ENCODE measurements at regions not wholly inside any gene's neighbourhood (a gene's known extent, or its start where the extent isn't known, plus 50 kb on each side); places are given as distances from the start of the nearest gene placed in this dataset.

DNA sequence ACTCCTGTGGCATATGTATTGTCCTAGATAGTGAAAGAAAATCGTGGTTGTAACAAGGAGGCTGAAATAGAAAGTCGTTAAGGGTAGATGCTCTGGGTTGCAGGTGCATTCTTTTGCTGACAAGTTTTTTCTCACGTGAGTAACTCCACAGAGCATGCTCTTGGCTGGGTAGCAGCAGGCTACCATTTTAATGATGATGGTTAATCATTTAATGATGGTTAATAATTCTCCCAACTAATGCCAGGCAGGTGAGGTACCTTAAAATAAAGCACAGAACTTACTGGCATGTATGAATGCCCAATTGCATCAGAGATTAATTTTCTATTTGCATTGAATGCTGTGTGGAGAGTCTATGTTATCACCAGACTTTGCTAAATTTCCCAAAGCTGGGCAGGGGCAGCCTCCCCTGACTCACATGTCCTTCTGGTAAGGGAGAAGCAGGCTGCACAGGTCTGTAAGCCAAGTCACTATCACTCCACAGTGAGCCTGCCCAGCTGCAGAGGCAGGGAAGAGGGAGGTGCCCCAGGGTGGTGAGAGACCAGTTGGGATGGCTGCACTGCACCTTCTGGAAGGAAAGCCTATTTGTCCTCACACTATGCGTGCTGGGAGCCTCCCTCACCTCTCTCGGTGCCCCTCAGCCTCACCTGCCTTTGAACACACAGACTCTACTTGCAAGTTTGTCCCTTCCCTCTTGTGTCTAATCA is 287.0 kb upstream of the IGFBP3 start:
- POLR2A ChIA-PET = no interaction called here
- TF ChIP-seq, protein P1, sequence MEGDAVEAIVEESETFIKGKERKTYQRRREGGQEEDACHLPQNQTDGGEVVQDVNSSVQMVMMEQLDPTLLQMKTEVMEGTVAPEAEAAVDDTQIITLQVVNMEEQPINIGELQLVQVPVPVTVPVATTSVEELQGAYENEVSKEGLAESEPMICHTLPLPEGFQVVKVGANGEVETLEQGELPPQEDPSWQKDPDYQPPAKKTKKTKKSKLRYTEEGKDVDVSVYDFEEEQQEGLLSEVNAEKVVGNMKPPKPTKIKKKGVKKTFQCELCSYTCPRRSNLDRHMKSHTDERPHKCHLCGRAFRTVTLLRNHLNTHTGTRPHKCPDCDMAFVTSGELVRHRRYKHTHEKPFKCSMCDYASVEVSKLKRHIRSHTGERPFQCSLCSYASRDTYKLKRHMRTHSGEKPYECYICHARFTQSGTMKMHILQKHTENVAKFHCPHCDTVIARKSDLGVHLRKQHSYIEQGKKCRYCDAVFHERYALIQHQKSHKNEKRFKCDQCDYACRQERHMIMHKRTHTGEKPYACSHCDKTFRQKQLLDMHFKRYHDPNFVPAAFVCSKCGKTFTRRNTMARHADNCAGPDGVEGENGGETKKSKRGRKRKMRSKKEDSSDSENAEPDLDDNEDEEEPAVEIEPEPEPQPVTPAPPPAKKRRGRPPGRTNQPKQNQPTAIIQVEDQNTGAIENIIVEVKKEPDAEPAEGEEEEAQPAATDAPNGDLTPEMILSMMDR (IDR thresholded peaks at IDR 0.05; ENCODE audit: insufficient read depth, low read length, missing control alignments) = no peak
- CTCF ChIA-PET = no interaction called here
- no peak for DNase-seq (ENCODE audit: low read depth, low spot score)
- H3K4me3 ChIP-seq (ENCODE audit: low read depth, low read length) = no peak overlapping the region

DNA sequence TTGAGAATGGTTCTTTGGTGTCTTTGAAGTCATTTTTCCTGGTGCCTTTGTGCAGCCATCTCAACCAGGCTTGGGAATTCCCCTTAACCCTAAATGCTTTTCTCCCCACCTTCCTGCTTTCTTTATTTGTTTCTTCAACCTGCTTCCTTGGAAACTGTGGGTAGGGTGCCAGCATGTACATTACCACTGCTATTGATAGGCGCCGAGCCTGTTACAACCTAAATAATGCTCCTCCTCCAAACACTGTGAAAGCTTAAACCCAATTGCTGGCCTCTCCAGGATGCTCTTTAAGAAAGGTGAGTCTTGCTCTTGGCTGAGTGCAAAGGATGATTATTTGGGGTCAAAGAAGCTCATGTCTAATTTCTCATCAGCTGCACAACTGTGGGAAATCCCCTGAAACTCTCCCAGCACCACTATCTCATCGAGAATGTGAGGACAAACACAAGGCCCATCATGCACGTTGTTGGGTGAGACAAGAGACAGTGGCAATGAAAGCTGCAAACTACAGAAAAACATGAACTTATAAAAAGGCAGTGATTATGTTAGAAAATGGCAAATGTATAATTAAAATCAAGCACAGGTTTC is 285.5 kb upstream of the IGFBP3 start:
- ChIA-PET POLR2A (no interaction called here), CTCF (interaction anchor here (1.4 kb wide), 1 partner anchor 284 kb away, joined by 4 read pairs; no protein-coding TSS in a partner anchor)
- TF ChIP-seq, protein P1 (IDR thresholded peaks at IDR 0.05; ENCODE audit: insufficient read depth, low read length, missing control alignments) = no peak
- H3K4me3 ChIP-seq (ENCODE audit: low read depth, low read length) = no peak overlapping the region
- DNase-seq (ENCODE audit: low read depth, low spot score) = no peak

DNA sequence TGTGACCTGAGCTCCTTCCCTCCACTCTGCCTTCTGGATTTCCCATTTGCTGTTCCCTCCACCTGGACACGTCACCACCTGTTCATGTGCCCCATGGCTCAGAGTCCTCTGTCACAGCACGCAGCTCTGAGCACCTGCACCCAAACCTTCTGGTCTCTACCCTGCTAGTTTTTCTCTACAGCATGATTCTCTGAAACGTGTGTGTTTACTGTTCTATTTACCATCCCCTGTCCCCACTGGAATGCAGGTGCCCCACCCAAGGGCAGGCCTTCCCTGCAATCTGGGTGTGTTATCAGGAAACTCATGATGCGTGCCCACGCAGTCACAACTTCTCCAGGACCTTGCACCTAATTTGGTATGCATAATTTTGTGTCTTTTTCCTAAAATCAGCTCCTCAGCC is 284.4 kb upstream of the IGFBP3 start:
- TF ChIP-seq, protein P1 (IDR thresholded peaks at IDR 0.05; ENCODE audit: insufficient read depth, low read length, missing control alignments) = no peak
- ChIA-PET POLR2A (no interaction called here), CTCF (interaction anchor here (1.4 kb wide), 1 partner anchor 283 kb away, joined by 4 read pairs; no protein-coding TSS in a partner anchor)
- no peak for DNase-seq (ENCODE audit: low read depth, low spot score)
- no peak overlapping the region for H3K4me3 ChIP-seq (ENCODE audit: low read depth, low read length)

DNA sequence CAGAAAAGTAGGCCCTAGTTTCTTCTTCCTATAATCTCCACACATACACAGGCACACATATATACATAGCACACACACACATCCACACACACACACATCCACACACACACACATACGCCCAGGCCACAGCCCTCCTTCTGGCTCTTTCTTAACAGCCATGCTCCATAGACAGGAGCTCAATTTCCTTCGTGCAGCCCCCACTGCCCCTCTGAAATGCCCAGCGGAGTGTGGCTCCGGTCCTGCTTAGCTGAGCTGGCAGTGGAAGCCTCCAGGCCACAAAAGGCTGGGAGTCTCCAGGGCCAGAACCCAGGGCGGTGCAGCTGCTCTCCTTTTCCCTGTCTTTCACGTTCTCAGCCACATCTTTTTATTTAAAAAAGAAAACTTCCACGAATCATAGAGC is 282.9 kb upstream of the IGFBP3 start:
- no peak for DNase-seq (ENCODE audit: low read depth, low spot score)
- H3K4me3 ChIP-seq (ENCODE audit: low read depth, low read length) = no peak overlapping the region
- POLR2A ChIA-PET = no interaction called here
- CTCF ChIA-PET = no interaction called here
- TF ChIP-seq, protein P1 (IDR thresholded peaks at IDR 0.05; ENCODE audit: insufficient read depth, low read length, missing control alignments) = no peak

DNA sequence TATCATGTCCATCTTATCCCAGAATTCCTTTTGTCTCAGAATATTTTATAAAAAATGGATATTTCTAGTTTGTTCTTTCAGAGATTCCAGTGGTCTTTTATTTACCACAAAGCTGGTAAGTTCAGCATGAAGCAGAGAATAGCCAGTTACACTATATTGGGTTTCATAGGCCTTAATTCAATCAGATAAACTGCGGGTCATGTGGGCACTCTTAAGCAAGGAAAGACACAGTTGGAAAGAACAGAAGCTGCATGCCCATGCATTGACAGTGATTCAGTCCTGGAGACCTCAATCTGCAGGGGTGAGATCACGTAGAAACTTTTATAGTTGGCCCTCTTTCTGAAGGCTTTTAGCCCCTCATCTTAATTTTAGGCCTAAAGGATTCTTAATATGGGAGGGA is 281.3 kb upstream of the IGFBP3 start:
- TF ChIP-seq, protein P1 (IDR thresholded peaks at IDR 0.05; ENCODE audit: insufficient read depth, low read length, missing control alignments) = no peak

DNA sequence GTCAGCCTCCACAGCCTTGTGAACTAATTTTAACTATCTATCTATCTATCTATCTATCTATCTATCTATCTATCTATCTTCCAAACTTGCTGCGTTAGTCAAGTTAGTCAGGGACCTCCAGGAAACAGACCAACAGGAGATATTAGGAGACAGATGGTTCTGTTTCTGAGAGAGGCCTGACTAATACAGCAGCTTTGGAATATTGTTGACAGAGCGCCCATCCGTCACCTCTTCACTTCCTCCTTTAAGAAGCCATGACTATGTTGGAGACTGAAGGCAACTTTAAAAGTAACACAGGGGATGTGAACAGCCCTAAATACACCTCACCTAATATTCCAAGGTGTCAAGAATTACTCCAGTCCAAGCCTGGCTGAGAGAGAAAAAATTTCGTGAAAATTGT is 280.9 kb upstream of the IGFBP3 start:
- TF ChIP-seq, protein P1 (IDR thresholded peaks at IDR 0.05; ENCODE audit: insufficient read depth, low read length, missing control alignments) = no peak
- ChIA-PET POLR2A (no interaction called here), CTCF (interaction anchor here (1.3 to 1.8 kb wide), 2 partner anchors 13 to 279 kb away, joined by 3 to 5 read pairs; no protein-coding TSS in a partner anchor)
- no peak for DNase-seq (ENCODE audit: low read depth, low spot score)
- no peak overlapping the region for H3K4me3 ChIP-seq (ENCODE audit: low read depth, low read length)

More for the DNA sequence above, 281.3 kb upstream of the IGFBP3 start:
- POLR2A ChIA-PET = no interaction called here
- no peak for DNase-seq (ENCODE audit: low read depth, low spot score)
- CTCF ChIA-PET = interaction anchor here (1.1 to 1.8 kb wide), 3 partner anchors 12 to 280 kb away, joined by 3 to 5 read pairs (median 3); no protein-coding TSS in a partner anchor
- no peak overlapping the region for H3K4me3 ChIP-seq (ENCODE audit: low read depth, low read length)

Measured in AG04449 (cell line).